GM10266 (cell line): ENCODE measurements at regions not wholly inside any gene's neighbourhood (a gene's known extent, or its start where the extent isn't known, plus 50 kb on each side); places are given as distances from the start of the nearest gene placed in this dataset.

Experiments
- DNase-seq: peaks from one replicate; pipeline ENCODE4 v3.0.0; 2012; ENCODE audit errors: extremely low spot score
- TF ChIP-seq, protein P1 (sequence below): IDR thresholded peaks from 2 replicates; pipeline ENCODE4 v1.5.1; 2012; ENCODE audit warnings: mild to moderate bottlenecking, low read depth; ENCODE audit not compliant: control insufficient read depth, insufficient read depth; ENCODE audit errors: missing control alignments

DNA sequence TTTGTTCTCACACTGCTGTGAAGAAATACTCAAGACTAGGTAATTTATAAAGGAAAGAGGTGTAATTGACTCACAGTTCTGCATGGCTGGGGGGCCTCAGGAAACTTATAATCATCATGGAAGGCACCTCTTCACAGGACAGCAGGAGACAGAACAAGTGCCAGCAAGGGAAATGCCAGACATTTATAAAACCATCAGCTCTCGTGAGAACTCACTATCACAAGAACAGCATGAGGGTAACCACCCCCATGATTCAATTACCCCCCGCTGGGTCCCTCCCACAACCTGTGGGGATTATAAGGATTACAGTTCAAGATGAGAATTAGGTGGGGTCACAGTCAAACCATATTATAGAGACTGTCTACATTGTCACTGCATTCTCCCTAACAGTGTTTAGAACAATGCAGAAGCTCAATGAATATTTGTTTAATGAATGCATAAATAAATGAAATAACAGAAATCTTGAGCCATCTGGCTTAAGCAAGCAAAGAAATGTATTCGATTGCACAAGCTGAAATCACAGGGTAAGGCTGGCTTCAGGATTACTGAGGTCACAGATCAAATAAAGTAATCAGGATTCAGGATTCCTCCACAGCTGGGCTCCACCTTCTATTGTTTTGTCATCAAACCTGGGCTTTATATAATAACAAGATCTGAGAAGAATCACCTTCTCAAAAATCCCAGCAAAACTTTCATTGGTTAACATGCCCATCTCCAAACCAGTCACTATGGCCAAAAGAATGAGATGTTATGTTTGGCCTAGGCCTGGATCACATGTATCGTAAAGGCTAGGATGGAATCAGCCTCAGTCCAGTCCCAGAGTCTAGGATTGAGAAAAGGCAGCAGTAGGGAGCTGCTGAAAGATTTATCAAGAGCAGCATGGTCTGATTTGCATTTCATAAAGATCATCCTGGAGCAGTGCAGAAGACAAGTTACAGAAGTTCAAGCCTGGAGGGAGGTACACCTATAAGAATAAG is 137.8 kb upstream of the UBASH3B start:
- TF ChIP-seq, protein P1, sequence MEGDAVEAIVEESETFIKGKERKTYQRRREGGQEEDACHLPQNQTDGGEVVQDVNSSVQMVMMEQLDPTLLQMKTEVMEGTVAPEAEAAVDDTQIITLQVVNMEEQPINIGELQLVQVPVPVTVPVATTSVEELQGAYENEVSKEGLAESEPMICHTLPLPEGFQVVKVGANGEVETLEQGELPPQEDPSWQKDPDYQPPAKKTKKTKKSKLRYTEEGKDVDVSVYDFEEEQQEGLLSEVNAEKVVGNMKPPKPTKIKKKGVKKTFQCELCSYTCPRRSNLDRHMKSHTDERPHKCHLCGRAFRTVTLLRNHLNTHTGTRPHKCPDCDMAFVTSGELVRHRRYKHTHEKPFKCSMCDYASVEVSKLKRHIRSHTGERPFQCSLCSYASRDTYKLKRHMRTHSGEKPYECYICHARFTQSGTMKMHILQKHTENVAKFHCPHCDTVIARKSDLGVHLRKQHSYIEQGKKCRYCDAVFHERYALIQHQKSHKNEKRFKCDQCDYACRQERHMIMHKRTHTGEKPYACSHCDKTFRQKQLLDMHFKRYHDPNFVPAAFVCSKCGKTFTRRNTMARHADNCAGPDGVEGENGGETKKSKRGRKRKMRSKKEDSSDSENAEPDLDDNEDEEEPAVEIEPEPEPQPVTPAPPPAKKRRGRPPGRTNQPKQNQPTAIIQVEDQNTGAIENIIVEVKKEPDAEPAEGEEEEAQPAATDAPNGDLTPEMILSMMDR, result no peak
- no peak for DNase-seq

DNA sequence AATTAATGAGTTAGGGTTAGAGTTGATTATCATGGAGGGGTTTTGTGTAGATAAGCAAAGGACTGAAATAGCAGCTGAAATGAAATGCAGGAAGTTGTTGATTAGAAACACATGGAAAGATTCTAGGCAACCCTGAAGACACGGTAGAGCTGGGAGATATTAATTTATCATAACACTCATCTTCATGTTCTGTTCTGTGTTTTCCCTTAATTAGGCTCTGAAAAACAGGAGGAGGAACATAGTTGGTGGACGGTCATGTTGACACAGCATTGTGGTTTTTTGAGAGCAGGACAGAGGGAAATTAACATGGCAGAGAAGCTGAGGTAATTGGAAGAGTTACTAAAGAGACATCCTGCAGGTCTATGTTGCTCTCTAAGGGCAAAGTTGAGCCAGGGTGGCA is 138.8 kb upstream of the UBASH3B start:
- no peak for DNase-seq
- TF ChIP-seq, protein P1, result no peak

DNA sequence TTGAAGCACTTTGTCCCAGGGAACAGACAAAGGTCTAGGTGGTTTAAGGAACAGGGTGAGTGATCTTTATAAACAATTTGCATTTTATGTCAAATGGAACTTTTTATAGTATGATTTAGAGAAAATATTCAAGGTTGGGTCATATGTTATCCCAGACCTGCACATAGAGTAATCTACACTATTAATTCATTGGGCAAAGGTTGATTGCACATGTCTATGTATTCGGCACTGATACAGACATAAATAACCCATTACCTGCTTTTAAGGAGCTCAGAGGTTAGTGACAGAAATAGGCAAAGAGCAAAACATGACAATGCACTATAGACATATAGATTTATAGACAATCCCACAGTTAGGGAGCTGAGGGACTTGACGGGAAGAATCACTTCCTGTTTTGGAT is 141.5 kb upstream of the UBASH3B start:
- no peak for DNase-seq
- TF ChIP-seq, protein P1, result no peak

DNA sequence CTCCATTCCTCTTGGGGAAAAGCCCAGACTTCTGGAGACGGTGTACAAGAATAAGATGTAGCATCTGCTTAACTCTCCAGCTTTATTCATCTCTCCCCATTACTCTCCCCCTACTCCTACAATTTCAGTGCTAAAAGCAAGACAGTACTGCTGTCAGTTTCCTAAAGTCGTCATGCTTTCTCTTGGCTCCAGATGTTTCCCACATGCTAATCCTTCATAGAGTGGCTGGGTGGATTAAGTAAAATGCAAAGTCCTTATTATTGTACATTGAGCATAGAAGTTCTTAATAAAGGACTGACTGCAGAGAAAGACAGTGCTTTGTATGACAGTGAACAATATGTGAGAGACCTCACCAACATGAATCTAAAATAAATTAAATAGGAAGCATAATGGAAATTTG is 142.2 kb upstream of the UBASH3B start:
- DNase-seq, result no peak
- TF ChIP-seq, protein P1, result no peak

DNA sequence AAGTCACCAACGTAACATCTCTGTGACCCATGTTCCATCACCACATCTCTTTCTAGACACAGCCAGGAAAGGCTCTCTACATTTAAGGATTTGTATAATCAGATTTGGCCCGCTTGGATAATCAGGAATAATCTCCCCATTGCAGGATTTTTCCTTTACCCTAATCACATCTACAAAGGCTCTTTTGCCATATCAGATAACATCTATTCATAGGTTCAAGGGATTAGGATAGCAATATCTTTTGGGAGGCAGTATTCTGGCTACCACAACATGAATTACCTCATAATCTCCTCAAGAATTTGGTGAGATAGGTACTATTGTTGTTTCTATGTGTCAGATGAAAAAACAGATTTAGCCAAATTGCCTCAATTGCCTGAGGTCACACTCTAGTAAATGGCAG is 142.8 kb upstream of the UBASH3B start:
- DNase-seq, result no peak
- TF ChIP-seq, protein P1, result no peak

DNA sequence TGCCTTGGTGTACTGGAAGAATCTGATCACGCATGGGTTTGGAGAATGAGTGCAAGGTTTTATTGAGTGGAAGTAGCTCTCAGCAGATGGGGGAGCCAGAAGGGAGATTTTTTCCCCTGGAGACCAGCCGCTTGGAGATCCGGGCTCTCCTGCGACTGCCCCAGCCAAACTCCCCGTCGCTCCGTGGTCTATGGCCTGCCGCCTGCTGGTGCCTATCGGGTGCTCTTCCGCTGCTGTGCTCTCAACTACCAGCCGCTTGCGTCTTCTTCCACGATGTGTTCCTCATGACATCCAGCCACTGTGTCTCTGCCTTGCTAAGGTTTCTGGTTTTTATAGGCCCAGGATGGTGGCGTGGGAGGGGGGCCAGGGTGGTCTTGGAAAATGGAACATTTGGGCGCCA is 145.6 kb upstream of the UBASH3B start:
- TF ChIP-seq, protein P1, result no peak
- no peak for DNase-seq

DNA sequence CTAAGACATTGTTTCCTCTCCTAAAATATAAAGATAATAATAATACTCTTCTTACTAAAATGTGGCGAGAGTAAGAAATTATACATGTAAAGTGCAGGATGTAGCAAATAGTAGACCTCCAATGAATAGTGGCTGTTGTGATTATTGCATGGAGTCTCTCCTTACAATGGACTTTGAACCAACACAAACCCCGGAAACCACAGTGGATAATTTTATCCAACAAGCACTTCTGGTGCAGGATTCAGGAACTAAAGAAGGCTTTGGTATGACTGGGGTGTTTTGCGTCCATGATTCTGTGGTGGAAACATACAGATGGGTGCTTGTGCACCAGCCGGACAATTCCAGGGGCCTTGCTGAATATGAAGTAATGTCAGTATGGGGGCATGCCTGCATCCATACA is 146.4 kb upstream of the UBASH3B start:
- no peak for DNase-seq
- TF ChIP-seq, protein P1, result no peak
